Panc1 (cell line): ENCODE measurements at regions not wholly inside any gene's neighbourhood (a gene's known extent, or its start where the extent isn't known, plus 50 kb on each side); places are given as distances from the start of the nearest gene placed in this dataset.
A peak's percentile ranks its signal among the peaks of the same experiment; 100 is the strongest.

Experiments
- ATAC-seq: fragments of 200-7000 bp; cut with Tn5 transposase; 2 replicates; pipeline ENCODE4 v1.9.1; 2020; ENCODE audit warnings: mild to moderate bottlenecking, moderate library complexity
- BruUV-seq: library from RNA; stranded (reverse); fragments of 400-500 nt; replicated peaks from 2 replicates; lab custom pipeline; 2021; lab: Mats Ljungman, UMichigan
- CTCF ChIA-PET: fragments of 300-600 bp; sonication (Branson Sonifier 250); formaldehyde crosslinking; loops from one replicate; lab custom pipeline; 2022; ENCODE audit warnings: antibody characterized with exemption; lab: Charles Lee
- POLR2A ChIA-PET: fragments of 300-600 bp; sonication (Branson Sonifier 250); formaldehyde crosslinking; loops from one replicate; lab custom pipeline; 2022; ENCODE audit warnings: antibody characterized with exemption; lab: Charles Lee
- DNase-seq: peaks from one replicate; pipeline ENCODE4 v3.0.0-alpha.2; 2010; ENCODE audit warnings: low read depth, low spot score
- H3K27ac ChIP-seq: 2 replicates; pipeline ENCODE4 v1.5.1; 2011; ENCODE audit warnings: mild to moderate bottlenecking, low read length, inconsistent platforms
- H3K27me3 ChIP-seq: fragments of 200-500 bp; sonication (Bioruptor generic); 2 replicates; pipeline ENCODE4 v1.6.0; 2014; ENCODE audit warnings: low read length, inconsistent platforms; ENCODE audit not compliant: control insufficient read depth, insufficient read depth
- H3K36me3 ChIP-seq: fragments of 200-500 bp; sonication (Bioruptor generic); 2 replicates; pipeline ENCODE4 v1.5.1; 2014; ENCODE audit warnings: inconsistent platforms, mild to moderate bottlenecking, low read length, moderate library complexity; ENCODE audit not compliant: control insufficient read depth, insufficient read depth
- H3K4me1 ChIP-seq: 2 replicates; pipeline ENCODE4 v1.5.1; 2011; ENCODE audit warnings: inconsistent platforms, mild to moderate bottlenecking, low read length, moderate library complexity; ENCODE audit not compliant: control insufficient read depth, insufficient read depth
- H3K4me3 ChIP-seq, 2 experiments: 2 replicates each; pipeline ENCODE4 v1.5.1; 2011 to 2012; ENCODE audit warnings: low read depth in 2 of 2, low read length in 2 of 2, mild to moderate bottlenecking in 2 of 2, inconsistent platforms in 1 of 2, moderate library complexity in 1 of 2
- H3K9me3 ChIP-seq: fragments of 200-500 bp; sonication (Bioruptor generic); 2 replicates; pipeline ENCODE4 v1.5.1; 2014; ENCODE audit warnings: low read depth, mild to moderate bottlenecking, inconsistent platforms, low read length, moderate library complexity; ENCODE audit not compliant: control insufficient read depth, insufficient read depth
- POLR2AphosphoS5 ChIP-seq: IDR thresholded peaks from 2 replicates; pipeline ENCODE4 v1.6.1; 2012; ENCODE audit warnings: mild to moderate bottlenecking, low read depth, low read length, moderate library complexity
- SIN3A ChIP-seq: IDR thresholded peaks from 2 replicates; pipeline ENCODE4 v1.6.1; 2012; ENCODE audit warnings: low read depth, mild to moderate bottlenecking, low read length, moderate library complexity, borderline replicate concordance; ENCODE audit not compliant: insufficient read depth
- TCF7L2 ChIP-seq: IDR thresholded peaks from 2 replicates; pipeline ENCODE4 v1.6.1; 2011; ENCODE audit warnings: mild to moderate bottlenecking, low read depth, low read length, inconsistent platforms
- in situ Hi-C: cut with HindIII; loops from 2 replicates; pipeline ENCODE4 v1.10.0; 2016; ENCODE audit warnings: low sequenced_read_pairs, low pct_unique_long_range_greater_than_20kb
- intact Hi-C: fragments of 100-400 bp; cut with micrococcal nuclease; formaldehyde crosslinking; loops from one replicate; pipeline ENCODE4 v1.10.0; 2022; ENCODE audit not compliant: unreplicated experiment
- TF ChIP-seq, protein P1 (sequence below), 2 experiments: IDR thresholded peaks; 2 replicates each; pipeline ENCODE4 v1.6.1; 2011 to 2012; ENCODE audit warnings: low read depth in 2 of 2, control low read depth in 1 of 2, low read length in 1 of 2, mild to moderate bottlenecking in 1 of 2, moderate library complexity in 1 of 2; ENCODE audit not compliant: insufficient read depth in 1 of 2
- TF ChIP-seq, protein P2 (sequence below): fragments of 450-650 bp; IDR thresholded peaks from 2 replicates; pipeline ENCODE4 v1.5.1; 2017; ENCODE audit warnings: mild to moderate bottlenecking

DNA sequence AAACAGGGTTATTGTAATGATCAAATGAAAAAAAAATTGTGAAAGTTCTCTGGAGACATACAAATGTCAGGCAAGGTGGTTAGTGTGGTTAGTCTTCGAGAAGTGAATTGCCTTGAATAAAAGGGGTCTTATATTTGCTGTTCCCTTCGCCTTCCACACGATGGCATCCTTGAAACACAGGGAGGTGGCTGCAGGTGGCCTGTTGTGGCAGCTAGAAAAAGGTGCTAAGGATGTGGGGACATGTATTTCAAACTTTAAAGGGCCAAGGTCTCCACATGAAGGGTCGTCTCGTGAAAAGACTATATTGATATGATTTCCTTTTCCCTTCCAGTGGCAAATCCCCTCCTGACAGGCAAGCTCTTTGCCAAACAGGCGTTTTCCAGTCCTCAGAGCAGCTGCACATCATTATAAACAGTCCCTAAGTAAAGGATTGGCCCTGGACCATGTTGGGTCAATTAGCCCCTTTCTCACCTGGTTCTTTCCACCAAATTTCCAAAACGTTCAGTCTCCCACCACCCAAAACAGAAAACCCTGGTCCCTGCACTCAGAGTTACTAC, 68.5 kb downstream of the COPS8 start:
- no peaks in the 10 kb centered on the region for H3K36me3 ChIP-seq
- BruUV-seq = no TSS peak
- TF ChIP-seq TCF7L2 (no peak), POLR2AphosphoS5 (no peak), SIN3A (no peak)
- TF ChIP-seq, protein P1, sequence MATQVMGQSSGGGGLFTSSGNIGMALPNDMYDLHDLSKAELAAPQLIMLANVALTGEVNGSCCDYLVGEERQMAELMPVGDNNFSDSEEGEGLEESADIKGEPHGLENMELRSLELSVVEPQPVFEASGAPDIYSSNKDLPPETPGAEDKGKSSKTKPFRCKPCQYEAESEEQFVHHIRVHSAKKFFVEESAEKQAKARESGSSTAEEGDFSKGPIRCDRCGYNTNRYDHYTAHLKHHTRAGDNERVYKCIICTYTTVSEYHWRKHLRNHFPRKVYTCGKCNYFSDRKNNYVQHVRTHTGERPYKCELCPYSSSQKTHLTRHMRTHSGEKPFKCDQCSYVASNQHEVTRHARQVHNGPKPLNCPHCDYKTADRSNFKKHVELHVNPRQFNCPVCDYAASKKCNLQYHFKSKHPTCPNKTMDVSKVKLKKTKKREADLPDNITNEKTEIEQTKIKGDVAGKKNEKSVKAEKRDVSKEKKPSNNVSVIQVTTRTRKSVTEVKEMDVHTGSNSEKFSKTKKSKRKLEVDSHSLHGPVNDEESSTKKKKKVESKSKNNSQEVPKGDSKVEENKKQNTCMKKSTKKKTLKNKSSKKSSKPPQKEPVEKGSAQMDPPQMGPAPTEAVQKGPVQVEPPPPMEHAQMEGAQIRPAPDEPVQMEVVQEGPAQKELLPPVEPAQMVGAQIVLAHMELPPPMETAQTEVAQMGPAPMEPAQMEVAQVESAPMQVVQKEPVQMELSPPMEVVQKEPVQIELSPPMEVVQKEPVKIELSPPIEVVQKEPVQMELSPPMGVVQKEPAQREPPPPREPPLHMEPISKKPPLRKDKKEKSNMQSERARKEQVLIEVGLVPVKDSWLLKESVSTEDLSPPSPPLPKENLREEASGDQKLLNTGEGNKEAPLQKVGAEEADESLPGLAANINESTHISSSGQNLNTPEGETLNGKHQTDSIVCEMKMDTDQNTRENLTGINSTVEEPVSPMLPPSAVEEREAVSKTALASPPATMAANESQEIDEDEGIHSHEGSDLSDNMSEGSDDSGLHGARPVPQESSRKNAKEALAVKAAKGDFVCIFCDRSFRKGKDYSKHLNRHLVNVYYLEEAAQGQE (IDR thresholded peaks at IDR 0.05; ENCODE audit: insufficient read depth in 1 of 2, low read depth in 2 of 2, low read length in 1 of 2) = no peak
- TF ChIP-seq, protein P2, sequence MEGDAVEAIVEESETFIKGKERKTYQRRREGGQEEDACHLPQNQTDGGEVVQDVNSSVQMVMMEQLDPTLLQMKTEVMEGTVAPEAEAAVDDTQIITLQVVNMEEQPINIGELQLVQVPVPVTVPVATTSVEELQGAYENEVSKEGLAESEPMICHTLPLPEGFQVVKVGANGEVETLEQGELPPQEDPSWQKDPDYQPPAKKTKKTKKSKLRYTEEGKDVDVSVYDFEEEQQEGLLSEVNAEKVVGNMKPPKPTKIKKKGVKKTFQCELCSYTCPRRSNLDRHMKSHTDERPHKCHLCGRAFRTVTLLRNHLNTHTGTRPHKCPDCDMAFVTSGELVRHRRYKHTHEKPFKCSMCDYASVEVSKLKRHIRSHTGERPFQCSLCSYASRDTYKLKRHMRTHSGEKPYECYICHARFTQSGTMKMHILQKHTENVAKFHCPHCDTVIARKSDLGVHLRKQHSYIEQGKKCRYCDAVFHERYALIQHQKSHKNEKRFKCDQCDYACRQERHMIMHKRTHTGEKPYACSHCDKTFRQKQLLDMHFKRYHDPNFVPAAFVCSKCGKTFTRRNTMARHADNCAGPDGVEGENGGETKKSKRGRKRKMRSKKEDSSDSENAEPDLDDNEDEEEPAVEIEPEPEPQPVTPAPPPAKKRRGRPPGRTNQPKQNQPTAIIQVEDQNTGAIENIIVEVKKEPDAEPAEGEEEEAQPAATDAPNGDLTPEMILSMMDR = peak; percentile 90
- H3K27ac ChIP-seq = peak overlapping the region; percentile 55
- H3K9me3 ChIP-seq = no peaks in the 10 kb centered on the region
- intact Hi-C loops (loop anchor here (5.0 to 10.0 kb wide), 3 partner anchors 251 to 418 kb away; no protein-coding TSS in a partner anchor), in situ Hi-C loops (no loop called here)
- CTCF ChIA-PET = interaction anchor here (0.6 to 1.2 kb wide), 2 partner anchors 114 to 256 kb away, joined by 3 to 7 read pairs; no protein-coding TSS in a partner anchor
- H3K27me3 ChIP-seq = no peaks in the 10 kb centered on the region
- POLR2A ChIA-PET = no interaction called here
- no peak overlapping the region for H3K4me3 ChIP-seq
- H3K4me1 ChIP-seq = no peaks in the 10 kb centered on the region; the same call in 1 of the 2 replicates
- DNase-seq (no peak), ATAC-seq (peak; percentile 74)

DNA sequence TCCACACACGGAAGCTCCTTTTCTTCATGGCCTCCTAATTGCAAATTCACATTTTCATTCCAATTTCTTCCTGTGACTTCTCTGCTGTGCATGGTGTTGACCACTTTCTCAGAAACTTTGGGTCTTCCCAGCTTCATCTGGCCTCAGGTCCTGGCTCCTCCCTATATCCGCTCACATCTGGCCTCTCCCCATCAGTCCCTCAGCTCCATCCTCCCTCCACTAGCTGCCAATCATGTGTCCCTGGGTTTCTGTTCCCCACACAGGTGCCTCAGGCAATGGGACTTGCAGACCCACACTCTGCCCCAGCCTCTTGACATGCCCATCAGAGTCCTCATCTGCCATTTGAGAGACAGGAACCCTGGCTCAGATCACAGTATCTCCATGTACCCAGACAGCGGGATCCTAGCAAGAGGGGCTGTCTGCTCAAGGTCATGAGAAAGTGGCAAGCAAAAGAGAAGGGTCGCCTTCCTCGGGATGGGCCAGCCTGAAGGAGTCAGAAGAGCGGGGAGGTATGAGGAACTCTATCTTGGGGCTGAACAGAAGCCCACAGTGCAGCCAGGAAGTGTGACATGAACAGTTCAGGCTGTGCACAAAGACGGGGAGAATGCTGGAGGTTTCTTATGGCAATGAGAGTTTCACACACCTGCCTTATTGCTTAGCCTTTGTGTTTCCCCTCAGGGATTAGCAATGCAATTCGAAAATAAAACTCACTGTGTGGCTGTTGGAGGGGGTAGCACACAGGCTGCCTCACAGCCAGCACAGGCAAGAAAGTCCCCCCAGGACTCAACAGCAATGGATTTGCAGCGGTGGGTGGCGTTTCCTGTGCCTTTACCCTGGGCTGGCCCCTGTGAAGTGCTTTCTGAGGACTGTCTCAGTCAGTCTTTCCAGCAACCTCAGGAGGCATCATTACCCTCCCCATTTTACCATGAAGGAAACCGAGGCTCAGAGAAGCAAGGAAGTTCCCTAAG, 69.5 kb downstream of the COPS8 start:
- H3K9me3 ChIP-seq = no peaks in the 10 kb centered on the region
- in situ Hi-C loops = no loop called here
- ATAC-seq = no peak
- no TSS peak for BruUV-seq
- no peaks in the 10 kb centered on the region; the same call in 1 of the 2 replicates for H3K4me1 ChIP-seq
- H3K27ac ChIP-seq = peak overlapping the region; percentile 59
- no peaks in the 10 kb centered on the region for H3K27me3 ChIP-seq
- POLR2A ChIA-PET = no interaction called here
- no peak overlapping the region for H3K4me3 ChIP-seq
- H3K36me3 ChIP-seq = no peaks in the 10 kb centered on the region
- TF ChIP-seq SIN3A (no peak), TCF7L2 (no peak), POLR2AphosphoS5 (no peak)
- TF ChIP-seq, protein P2 = no peak
- TF ChIP-seq, protein P1 (IDR thresholded peaks at IDR 0.05; ENCODE audit: insufficient read depth in 1 of 2, low read depth in 2 of 2, low read length in 1 of 2) = no peak
- intact Hi-C loops = loop anchor here (5.0 to 10.0 kb wide), 3 partner anchors 250 to 417 kb away; no protein-coding TSS in a partner anchor
- CTCF ChIA-PET = interaction anchor here (1.2 kb wide), 1 partner anchor 255 kb away, joined by 7 read pairs; no protein-coding TSS in a partner anchor
- DNase-seq = no peak
